ENCODE measurements at regions not wholly inside any gene's neighbourhood (a gene's known extent, or its start where the extent isn't known, plus 50 kb on each side); places are given as distances from the start of the nearest gene placed in this dataset.

GRCh38 chr2:167875529-167875928 is 371.9 kb downstream of the STK39 start:
- Histone ChIP-seq H2AFZ (ENCODE audit: low read depth, low read length) (no peak overlapping the region), H3K9me3 (ENCODE audit: low read length) (no peaks in the 10 kb centered on the region), H3K4me3 (ENCODE audit: low read length) (no peak overlapping the region), H3K79me2 (replicated peaks; ENCODE audit: insufficient read depth, low read length) (no peaks in the 10 kb centered on the region), H3K27ac (ENCODE audit: low read length) (no peak overlapping the region), H3K4me2 (ENCODE audit: low read length) (no peak overlapping the region), H4K20me1 (ENCODE audit: insufficient read depth) (no peaks in the 10 kb centered on the region), H3K9ac (ENCODE audit: low read length) (no peak overlapping the region), H3K36me3 (ENCODE audit: insufficient read depth, low read length) (no peaks in the 10 kb centered on the region), H3K9me2 (ENCODE audit: insufficient read depth, low read length) (no peaks in the 10 kb centered on the region), H3K27me3 (ENCODE audit: insufficient read depth, low read depth, low read length) (no peaks in the 10 kb centered on the region), H3F3A (ENCODE audit: insufficient read depth, low read length, poor library complexity, severe bottlenecking) (no peaks in the 10 kb centered on the region)
- TF ChIP-seq TAF1 (IDR thresholded peaks at IDR 0.05; ENCODE audit: low read depth) (no peak), EZH2 (IDR thresholded peaks at IDR 0.05; ENCODE audit: borderline replicate concordance, insufficient read depth, low read length, poor library complexity, severe bottlenecking) (no peak), REST (IDR thresholded peaks at IDR 0.05; ENCODE audit: borderline replicate concordance) (no peak), CTCF (IDR thresholded peaks at IDR 0.05; ENCODE audit: poor library complexity, severe bottlenecking) (no peak), RAD21 (conservative IDR thresholded peaks at IDR 0.05) (no peak), POLR2AphosphoS5 (IDR thresholded peaks at IDR 0.05) (no peak)

- Histone ChIP-seq H3K9me2 (ENCODE audit: insufficient read depth, low read length) (no peaks in the 10 kb centered on the region), H4K20me1 (ENCODE audit: insufficient read depth) (no peaks in the 10 kb centered on the region), H3K9me3 (ENCODE audit: low read length) (no peaks in the 10 kb centered on the region), H3K4me2 (ENCODE audit: low read length) (no peak overlapping the region), H3K4me3 (ENCODE audit: low read length) (no peak overlapping the region), H3F3A (ENCODE audit: insufficient read depth, low read length, poor library complexity, severe bottlenecking) (no peaks in the 10 kb centered on the region), H3K36me3 (ENCODE audit: insufficient read depth, low read length) (no peaks in the 10 kb centered on the region), H3K79me2 (replicated peaks; ENCODE audit: insufficient read depth, low read length) (no peaks in the 10 kb centered on the region), H3K27me3 (ENCODE audit: insufficient read depth, low read depth, low read length) (no peaks in the 10 kb centered on the region), H2AFZ (ENCODE audit: low read depth, low read length) (no peak overlapping the region), H3K27ac (ENCODE audit: low read length) (no peak overlapping the region), H3K9ac (ENCODE audit: low read length) (no peak overlapping the region)
- TF ChIP-seq REST (IDR thresholded peaks at IDR 0.05; ENCODE audit: borderline replicate concordance): no peak
- no peak for TF ChIP-seq TAF1 (IDR thresholded peaks at IDR 0.05; ENCODE audit: low read depth)
- TF ChIP-seq EZH2 (IDR thresholded peaks at IDR 0.05; ENCODE audit: borderline replicate concordance, insufficient read depth, low read length, poor library complexity, severe bottlenecking): no peak
- no peak for TF ChIP-seq MXI1 (conservative IDR thresholded peaks at IDR 0.05; ENCODE audit: poor library complexity, severe bottlenecking)
- no peak for TF ChIP-seq SMC3 (conservative IDR thresholded peaks at IDR 0.05; ENCODE audit: poor library complexity)
- TF ChIP-seq POLR2AphosphoS5 (IDR thresholded peaks at IDR 0.05): no peak
- no peak for TF ChIP-seq RAD21 (conservative IDR thresholded peaks at IDR 0.05)
- no peak for TF ChIP-seq EP300 (conservative IDR thresholded peaks at IDR 0.05; ENCODE audit: poor library complexity, severe bottlenecking)
- TF ChIP-seq CTCF (IDR thresholded peaks at IDR 0.05; ENCODE audit: poor library complexity, severe bottlenecking): no peak
Measured at GRCh38 chr2:167874812-167875211, 372.6 kb downstream of the STK39 start.

All from neural cell (in vitro differentiated cells).